ENCODE measurements at regions not wholly inside any gene's neighbourhood (a gene's known extent, or its start where the extent isn't known, plus 50 kb on each side); places are given as distances from the start of the nearest gene placed in this dataset.
A peak's percentile ranks its signal among the peaks of the same experiment; 100 is the strongest.
"Not testable (repeated sequence)": the region's sequence is repeated elsewhere in the genome, so short reads cannot be mapped to it uniquely, and the experiment has no call there.

DNA sequence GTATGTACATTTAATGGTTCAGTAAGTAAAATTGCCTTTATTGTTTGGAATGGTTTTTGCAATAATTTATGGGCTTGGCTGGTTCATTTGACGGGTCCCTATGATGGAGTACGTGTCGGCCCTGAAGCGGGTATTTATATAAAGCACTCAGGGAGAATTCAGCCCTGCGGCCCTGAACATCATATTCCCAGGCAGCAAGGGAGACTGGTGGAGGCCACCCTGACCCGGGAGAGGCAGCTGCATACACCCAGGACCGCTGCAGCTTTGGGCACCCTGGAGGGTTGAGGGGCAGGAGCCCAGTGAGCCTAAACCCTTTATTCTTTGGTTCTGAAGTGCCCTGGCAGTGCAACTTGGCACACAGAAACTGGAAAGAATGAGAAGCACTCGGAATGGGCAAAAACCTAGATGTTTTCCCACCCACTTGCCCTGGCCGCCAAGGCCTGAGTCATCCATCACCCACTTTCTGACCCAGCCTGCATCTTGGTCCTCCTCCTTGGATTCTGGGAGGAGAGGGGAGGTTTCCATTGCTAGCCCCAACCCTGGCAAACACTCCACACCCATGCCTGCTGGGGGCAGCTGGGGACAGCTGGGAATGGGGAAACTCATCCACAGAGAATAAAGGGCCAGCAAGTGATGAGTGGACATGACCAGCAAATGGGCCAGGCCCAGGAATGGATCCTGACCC is 162.2 kb upstream of the TNRC6C start:
- no peak for ATAC-seq
- DNase-seq, result no peak
- Mint-ChIP-seq H3K36me3 (no peaks in the 10 kb centered on the region), H3K4me1 (peaks cover 0 to 15% (median 3%) of the 10 kb centered on the region in 4 donors), H3K27ac (no peak overlapping the region), H3K4me3 (no peak overlapping the region), H3K9me3 (no peaks in the 10 kb centered on the region), H3K27me3 (peaks cover 0 to 12% (median 0%) of the 10 kb centered on the region in 5 donors)
- POLR2A ChIA-PET, result no interaction called here

DNA sequence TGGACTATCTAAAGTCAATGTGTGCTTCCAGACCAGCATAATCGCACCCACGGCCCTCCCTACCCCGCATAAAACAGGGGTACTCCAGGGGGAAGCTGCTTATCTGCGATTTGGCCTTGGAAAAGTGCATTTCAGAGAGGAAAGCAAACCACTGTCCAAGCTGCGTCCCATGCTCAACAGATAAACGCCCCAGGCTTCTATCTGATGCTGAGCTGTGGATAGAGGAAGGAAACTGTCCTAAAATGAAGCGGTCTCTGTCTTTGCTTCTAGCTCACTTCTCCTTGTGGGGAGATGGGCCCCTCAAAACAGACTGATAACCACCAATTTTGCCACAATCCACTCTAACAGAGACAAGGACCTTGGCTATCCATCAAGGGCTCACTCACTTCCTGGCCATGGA is 160.5 kb upstream of the TNRC6C start:
- Mint-ChIP-seq H3K4me1 (peaks cover 5 to 19% (median 8%) of the 10 kb centered on the region in 4 donors), H3K27ac (peak overlapping the region in 1 of 10 donors; percentile 4), H3K9me3 (no peaks in the 10 kb centered on the region), H3K4me3 (no peak overlapping the region), H3K36me3 (no peaks in the 10 kb centered on the region), H3K27me3 (peaks cover 0 to 15% (median 8%) of the 10 kb centered on the region in 5 donors)
- no peak for ATAC-seq
- POLR2A ChIA-PET, result no interaction called here
- no peak for DNase-seq

DNA sequence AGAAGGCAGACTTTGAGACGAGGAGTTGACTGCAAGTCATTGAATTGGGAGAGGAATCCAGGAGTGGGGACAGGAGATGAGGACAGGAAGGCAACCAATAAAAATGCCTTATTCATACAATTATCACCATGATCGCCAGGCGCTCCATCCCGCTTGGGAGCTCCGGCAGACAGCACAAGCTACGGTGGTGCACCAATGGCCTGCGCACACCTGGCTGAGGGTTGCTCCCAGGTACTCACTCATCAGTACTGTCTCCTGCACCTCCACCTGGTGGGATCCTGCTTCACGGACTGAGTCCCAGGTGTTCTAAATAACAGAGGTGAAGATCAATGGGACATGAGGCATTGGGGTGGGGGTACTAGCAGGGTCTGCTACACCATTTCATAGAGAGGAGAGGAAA is 160.0 kb upstream of the TNRC6C start:
- Mint-ChIP-seq H3K27me3 (peaks cover 0 to 16% (median 8%) of the 10 kb centered on the region in 5 donors), H3K9me3 (no peaks in the 10 kb centered on the region), H3K4me1 (peaks cover 5 to 19% (median 8%) of the 10 kb centered on the region in 4 donors), H3K36me3 (no peaks in the 10 kb centered on the region), H3K4me3 (no peak overlapping the region), H3K27ac (peak overlapping the region in 1 of 10 donors; percentile 59)
- DNase-seq (no peak), ATAC-seq (no peak)
- POLR2A ChIA-PET, result no interaction called here

GRCh38 chr17:77800816-77801215 is 157.7 kb upstream of the TNRC6C start:
- Mint-ChIP-seq H3K4me3 (no peak overlapping the region), H3K4me1 (peaks cover 0 to 21% (median 10%) of the 10 kb centered on the region in 4 donors), H3K9me3 (no peaks in the 10 kb centered on the region), H3K27ac (no peak overlapping the region), H3K36me3 (no peaks in the 10 kb centered on the region), H3K27me3 (peaks cover 0 to 13% (median 6%) of the 10 kb centered on the region in 5 donors)
- POLR2A ChIA-PET, result no interaction called here
- ATAC-seq (no peak), DNase-seq (no peak)

GRCh38 chr17:77801545-77802332 is 156.8 kb upstream of the TNRC6C start:
- Mint-ChIP-seq H3K9me3 (no peaks in the 10 kb centered on the region), H3K4me3 (peak overlapping the region in 1 of 10 donors; percentile 34), H3K27me3 (peaks cover 0 to 12% (median 6%) of the 10 kb centered on the region in 5 donors), H3K36me3 (no peaks in the 10 kb centered on the region), H3K4me1 (peaks cover 0 to 21% (median 10%) of the 10 kb centered on the region in 4 donors), H3K27ac (peak overlapping the region in 2 of 10 donors; percentile 32 to 89)
- POLR2A ChIA-PET, result interaction anchor here (0.6 kb wide), 1 partner anchor 28 kb away, joined by 3 read pairs; no protein-coding TSS in a partner anchor
- ATAC-seq (no peak), DNase-seq (no peak)

GRCh38 chr17:77802333-77802615 is 156.2 kb upstream of the TNRC6C start:
- H3K4me1 Mint-ChIP-seq, result peaks cover 0 to 21% (median 10%) of the 10 kb centered on the region in 4 donors
- no peaks in the 10 kb centered on the region for H3K9me3 Mint-ChIP-seq
- no peak for ATAC-seq
- no peak overlapping the region for H3K4me3 Mint-ChIP-seq
- H3K27ac Mint-ChIP-seq, result peak overlapping the region in 2 of 10 donors; percentile 32 to 67
- no peaks in the 10 kb centered on the region for H3K36me3 Mint-ChIP-seq
- peaks cover 0 to 12% (median 6%) of the 10 kb centered on the region in 5 donors for H3K27me3 Mint-ChIP-seq
- DNase-seq, result no peak
- POLR2A ChIA-PET, result interaction anchor here (0.6 kb wide), 1 partner anchor 27 kb away, joined by 3 read pairs; no protein-coding TSS in a partner anchor

- Mint-ChIP-seq H3K36me3 (no peaks in the 10 kb centered on the region), H3K4me3 (no peak overlapping the region), H3K9me3 (no peaks in the 10 kb centered on the region), H3K27me3 (peaks cover 0 to 12% (median 6%) of the 10 kb centered on the region in 5 donors), H3K27ac (peak overlapping the region in 1 of 10 donors; percentile 22), H3K4me1 (peaks cover 0 to 21% (median 10%) of the 10 kb centered on the region in 4 donors)
- POLR2A ChIA-PET, result interaction anchor here (0.5 to 0.7 kb wide), 2 partner anchors 74 to 386 kb away, joined by 3 read pairs; no protein-coding TSS in a partner anchor
- no peak for ATAC-seq
- DNase-seq, result no peak
Measured at GRCh38 chr17:77802811-77803220, 155.7 kb upstream of the TNRC6C start.

DNA sequence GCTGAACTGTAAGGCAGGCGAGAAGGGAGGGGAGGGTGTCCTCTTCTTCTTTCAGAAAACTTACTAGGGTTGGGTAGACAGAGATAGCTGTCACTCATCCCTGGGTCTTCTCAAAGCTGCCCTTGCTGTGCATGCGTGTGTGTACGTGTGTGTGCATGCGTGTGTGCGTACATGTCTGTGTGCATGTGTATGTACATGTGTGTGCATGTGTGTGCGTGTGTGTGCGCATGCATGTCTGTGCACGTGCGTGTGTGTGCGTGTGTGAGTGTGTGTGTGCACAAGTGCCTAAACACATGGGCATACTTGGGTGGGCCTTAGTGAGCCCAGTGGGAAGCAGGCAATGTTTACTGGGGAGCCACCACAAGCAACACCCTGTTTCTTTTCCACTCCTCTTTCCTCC is 154.8 kb upstream of the TNRC6C start:
- Mint-ChIP-seq H3K36me3 (no peaks in the 10 kb centered on the region), H3K4me1 (peaks cover 0 to 21% (median 10%) of the 10 kb centered on the region in 4 donors), H3K4me3 (no peak overlapping the region), H3K27me3 (peaks cover 0 to 12% (median 6%) of the 10 kb centered on the region in 5 donors), H3K27ac (peak overlapping the region in 1 of 10 donors; percentile 77), H3K9me3 (no peaks in the 10 kb centered on the region)
- DNase-seq (no peak), ATAC-seq (no peak)
- POLR2A ChIA-PET, result no interaction called here

DNA sequence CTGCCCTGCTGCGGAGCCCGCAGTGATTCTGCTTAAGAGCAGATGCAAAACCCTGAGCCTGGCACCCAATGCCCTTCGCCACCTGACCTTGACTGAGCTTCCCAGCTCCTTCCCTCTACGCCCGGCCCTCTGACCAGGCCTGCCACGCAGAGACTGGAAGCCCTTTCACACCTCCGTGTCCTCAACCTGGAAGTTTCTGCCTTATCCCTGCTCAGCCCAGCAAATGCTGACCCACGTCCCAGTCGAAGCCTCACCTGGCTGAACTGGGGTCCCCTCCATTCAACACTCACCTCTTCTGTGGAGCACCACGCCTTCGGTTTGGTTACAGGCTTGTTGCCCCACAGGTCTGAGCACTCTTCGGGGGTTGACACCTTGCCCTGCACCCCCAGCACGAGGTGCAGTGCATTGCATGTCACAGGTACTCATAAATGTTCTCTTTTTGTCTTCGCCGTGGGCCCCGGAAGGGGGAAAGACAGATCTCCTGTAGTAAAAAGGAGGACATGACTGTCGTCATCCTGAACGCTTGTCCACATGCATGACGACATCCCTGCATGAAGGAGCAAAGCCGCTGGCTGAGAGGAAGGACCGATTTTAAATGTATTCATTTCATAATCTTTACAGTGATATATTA is 153.6 kb upstream of the TNRC6C start:
- ATAC-seq, result no peak
- no peak overlapping the region for H3K4me3 Mint-ChIP-seq
- POLR2A ChIA-PET, result interaction anchor here (0.7 kb wide), 1 partner anchor 109 kb away, joined by 5 read pairs; no protein-coding TSS in a partner anchor
- no peaks in the 10 kb centered on the region for H3K9me3 Mint-ChIP-seq
- H3K4me1 Mint-ChIP-seq, result peaks cover 0 to 21% (median 10%) of the 10 kb centered on the region in 4 donors
- peaks cover 0 to 12% (median 3%) of the 10 kb centered on the region in 5 donors for H3K27me3 Mint-ChIP-seq
- H3K36me3 Mint-ChIP-seq, result no peaks in the 10 kb centered on the region
- H3K27ac Mint-ChIP-seq, result no peak overlapping the region
- DNase-seq, result no peak

DNA sequence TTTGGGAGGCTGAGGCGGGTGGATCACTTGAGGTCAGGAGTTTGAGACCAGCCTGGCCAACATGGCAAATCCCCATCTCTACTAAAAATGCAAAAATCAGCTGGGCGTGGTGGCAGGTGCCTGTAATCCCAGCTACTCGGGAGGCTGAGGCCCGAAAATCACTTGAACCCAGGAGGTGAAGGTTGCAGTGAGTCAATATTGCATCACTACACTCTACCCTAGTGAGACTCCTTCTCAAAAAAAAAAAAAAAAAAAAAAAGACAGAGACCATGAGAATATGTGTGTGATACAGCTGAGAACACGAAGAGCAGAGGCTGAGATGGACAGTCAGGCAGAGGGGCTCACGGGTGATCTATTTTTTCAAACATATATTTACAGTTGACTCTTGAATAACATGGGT is 152.5 kb upstream of the TNRC6C start:
- H3K27ac Mint-ChIP-seq, DNase-seq, H3K4me3 Mint-ChIP-seq, POLR2A ChIA-PET, H3K27me3 Mint-ChIP-seq, H3K36me3 Mint-ChIP-seq, H3K9me3 Mint-ChIP-seq, ATAC-seq: not testable (repeated sequence)
- peaks cover 0 to 21% (median 10%) of the 10 kb centered on the region in 4 donors for H3K4me1 Mint-ChIP-seq

GRCh38 chr17:77807051-77807745 is 151.3 kb upstream of the TNRC6C start:
- H3K4me1 Mint-ChIP-seq, result peaks cover 0 to 15% (median 8%) of the 10 kb centered on the region in 4 donors
- H3K36me3 Mint-ChIP-seq, result no peaks in the 10 kb centered on the region
- ATAC-seq (no peak), DNase-seq (no peak)
- no peak overlapping the region for H3K4me3 Mint-ChIP-seq
- H3K9me3 Mint-ChIP-seq, result no peaks in the 10 kb centered on the region
- no peak overlapping the region for H3K27ac Mint-ChIP-seq
- peaks cover 0 to 5% (median 0%) of the 10 kb centered on the region in 5 donors for H3K27me3 Mint-ChIP-seq
- POLR2A ChIA-PET, result interaction anchor here (1.2 kb wide), 1 partner anchor 151 kb away, joined by 3 read pairs; the partner anchor contains the start of gene TNRC6C

GRCh38 chr17:77807746-77808441 is 150.6 kb upstream of the TNRC6C start:
- ATAC-seq (no peak), DNase-seq (no peak)
- POLR2A ChIA-PET, result interaction anchor here (1.2 kb wide), 1 partner anchor 151 kb away, joined by 3 read pairs; the partner anchor contains the start of gene TNRC6C
- Mint-ChIP-seq H3K4me1 (peaks cover 0 to 10% (median 5%) of the 10 kb centered on the region in 4 donors), H3K9me3 (no peaks in the 10 kb centered on the region), H3K27me3 (peaks cover 0 to 1% (median 0%) of the 10 kb centered on the region in 5 donors), H3K27ac (no peak overlapping the region), H3K36me3 (no peaks in the 10 kb centered on the region), H3K4me3 (no peak overlapping the region)

Measured in naive thymus-derived CD8-positive, alpha-beta T cell (primary cell).